Spleen (tissue), 11 donors: ENCODE measurements at regions not wholly inside any gene's neighbourhood (a gene's known extent, or its start where the extent isn't known, plus 50 kb on each side); places are given as distances from the start of the nearest gene placed in this dataset.

Experiments used
- DNase-seq: peaks from one replicate; pipeline ENCODE4 v3.0.0-alpha.2; 2020
- H3K27ac ChIP-seq, 8 donors: fragments of 200-600 bp; sonication (generic) in 7 of 8; 1 replicate in 4 of 8; 2 replicates in 4 of 8; pipeline versions ENCODE4 v1.5.0 to v1.8.0; 2016 to 2021; ENCODE audit warnings: inconsistent platforms in 4 of 8, mild to moderate bottlenecking in 4 of 8, moderate library complexity in 1 of 8
- H3K27me3 ChIP-seq, 7 donors: fragments of 200-600 bp; sonication (generic) in 6 of 7; replicated peaks in 1 of 7; 1 replicate in 4 of 7; 2 replicates in 3 of 7; pipeline versions ENCODE4 v1.5.0 to v1.8.0; 2016 to 2021; ENCODE audit warnings: inconsistent platforms in 3 of 7, mild to moderate bottlenecking in 1 of 7
- H3K36me3 ChIP-seq, 6 donors: fragments of 200-600 bp; sonication (generic) in 5 of 6; 1 replicate in 4 of 6; 2 replicates in 2 of 6; pipeline versions ENCODE4 v1.5.0 to v1.8.0; 2016 to 2021; ENCODE audit warnings: inconsistent platforms in 2 of 6
- H3K4me1 ChIP-seq, 6 donors: fragments of 200-600 bp; sonication (generic) in 5 of 6; 1 replicate in 3 of 6; 2 replicates in 3 of 6; pipeline versions ENCODE4 v1.5.0 to v1.8.0; 2016 to 2021; ENCODE audit warnings: inconsistent platforms in 3 of 6
- H3K4me3 ChIP-seq, 8 donors: fragments of 200-600 bp; sonication (generic) in 7 of 8; 1 replicate in 4 of 8; 2 replicates in 4 of 8; pipeline versions ENCODE4 v1.5.0 to v1.8.0; 2016 to 2021; ENCODE audit warnings: inconsistent platforms in 4 of 8, mild to moderate bottlenecking in 4 of 8, moderate library complexity in 2 of 8
- H3K9me3 ChIP-seq, 8 donors: fragments of 200-600 bp; sonication (generic) in 7 of 8; 1 replicate in 4 of 8; 2 replicates in 4 of 8; pipeline versions ENCODE4 v1.5.0 to v1.8.0; 2016 to 2021; ENCODE audit warnings: inconsistent platforms in 4 of 8
- POLR2A ChIP-seq, 3 donors: fragments of 450-650 bp; IDR thresholded peaks; one replicate each; pipeline ENCODE4 v1.5.1; 2017; ENCODE audit warnings: antibody characterized with exemption in 3 of 3, mild to moderate bottlenecking in 1 of 3
- POLR2AphosphoS5 ChIP-seq, 3 donors: sonication (generic); formaldehyde crosslinking; IDR thresholded peaks; one replicate each; pipeline ENCODE4 v1.5.1; 2017; ENCODE audit warnings: antibody characterized with exemption in 3 of 3
- WGBS, 5 donors: extraction: QIAGEN DNeasy Blood & Tissue Kit in 3 of 5; methylation state at CpG; one replicate each; pipeline versions ENCODE4 v1.1.5 to v1.1.7; 2013 to 2018; 5-methylcytosine and 5-hydroxymethylcytosine counted together
- intact Hi-C: fragments of 100-400 bp; cut with DNase I; formaldehyde crosslinking; loops from one replicate; pipeline ENCODE4 v1.15.0; 2023; ENCODE audit warnings: low total_unique reads
- TF ChIP-seq, protein P1 (sequence below), 11 experiments: fragments of 200-600 bp in 7 of 11; fragments of 450-650 bp in 4 of 11; sonication (generic) in 4 of 11; IDR thresholded peaks in 8 of 11; conservative IDR thresholded peaks in 3 of 11; 1 replicate in 7 of 11; 2 replicates in 4 of 11; pipeline versions ENCODE4 v1.4.0 to v1.8.0; 2016 to 2021; ENCODE audit warnings: antibody characterized with exemption in 11 of 11, inconsistent platforms in 4 of 11, mild to moderate bottlenecking in 1 of 11
- donor health status: healthy with polysubstance abuse.
- donor health status: DM: no; HTN: no; CAD: no; lungs with moderate emphysema.
- donor health status: DM: no; HTN: no; CAD: no.
- donor health status: Bipolar disorder and iron deficiency.
- donor health status: healthy.
- donor health status: DM: no; HTN: no; CAD: no.
- donor health status: DM: yes; HTN: yes; CAD: no.

DNA sequence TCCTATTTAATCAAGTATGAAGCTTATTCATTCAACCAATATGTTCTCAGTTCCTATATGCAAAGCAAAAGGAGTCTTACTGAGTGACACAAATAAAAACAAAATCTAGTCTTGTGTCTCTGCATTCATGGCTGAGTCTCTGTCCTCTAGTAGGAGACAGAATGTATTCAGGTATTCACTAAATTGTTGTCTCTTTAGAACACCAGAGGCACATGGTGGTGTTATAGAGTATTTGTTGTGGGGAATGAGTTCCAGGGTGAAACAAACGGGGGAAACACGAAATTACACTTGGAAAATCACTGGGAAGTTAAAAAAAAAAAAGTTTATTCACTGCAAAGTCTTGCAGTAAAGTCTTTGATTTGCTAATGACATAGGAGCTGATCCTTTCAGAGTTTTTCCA, 131.7 kb upstream of the FSHR start:
- peaks cover 0 to 6% (median 0%) of the 10 kb centered on the region in 8 donors for H3K9me3 ChIP-seq
- no peak overlapping the region for H3K27ac ChIP-seq
- H3K36me3 ChIP-seq = no peaks in the 10 kb centered on the region
- DNase-seq = no peak
- intact Hi-C loops = no loop called here
- no peak overlapping the region for H3K4me3 ChIP-seq
- TF ChIP-seq, protein P1, sequence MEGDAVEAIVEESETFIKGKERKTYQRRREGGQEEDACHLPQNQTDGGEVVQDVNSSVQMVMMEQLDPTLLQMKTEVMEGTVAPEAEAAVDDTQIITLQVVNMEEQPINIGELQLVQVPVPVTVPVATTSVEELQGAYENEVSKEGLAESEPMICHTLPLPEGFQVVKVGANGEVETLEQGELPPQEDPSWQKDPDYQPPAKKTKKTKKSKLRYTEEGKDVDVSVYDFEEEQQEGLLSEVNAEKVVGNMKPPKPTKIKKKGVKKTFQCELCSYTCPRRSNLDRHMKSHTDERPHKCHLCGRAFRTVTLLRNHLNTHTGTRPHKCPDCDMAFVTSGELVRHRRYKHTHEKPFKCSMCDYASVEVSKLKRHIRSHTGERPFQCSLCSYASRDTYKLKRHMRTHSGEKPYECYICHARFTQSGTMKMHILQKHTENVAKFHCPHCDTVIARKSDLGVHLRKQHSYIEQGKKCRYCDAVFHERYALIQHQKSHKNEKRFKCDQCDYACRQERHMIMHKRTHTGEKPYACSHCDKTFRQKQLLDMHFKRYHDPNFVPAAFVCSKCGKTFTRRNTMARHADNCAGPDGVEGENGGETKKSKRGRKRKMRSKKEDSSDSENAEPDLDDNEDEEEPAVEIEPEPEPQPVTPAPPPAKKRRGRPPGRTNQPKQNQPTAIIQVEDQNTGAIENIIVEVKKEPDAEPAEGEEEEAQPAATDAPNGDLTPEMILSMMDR (IDR thresholded peaks at IDR 0.05 in 8 of 11, conservative IDR thresholded peaks at IDR 0.05 in 3 of 11) = no peak
- TF ChIP-seq POLR2A (IDR thresholded peaks at IDR 0.05) (no peak), POLR2AphosphoS5 (IDR thresholded peaks at IDR 0.05) (no peak)
- no peaks in the 10 kb centered on the region for H3K4me1 ChIP-seq
- WGBS, 5 donors = 46 to 63% (median 55%) methylated on average over 2 of the region's 2 CpGs
- H3K27me3 ChIP-seq = no peaks in the 10 kb centered on the region

GRCh38 chr2:49278561-49278960, 124.2 kb upstream of the FSHR start:
- H3K27me3 ChIP-seq = no peaks in the 10 kb centered on the region
- H3K27ac ChIP-seq = no peak overlapping the region
- DNase-seq = no peak
- no peaks in the 10 kb centered on the region for H3K4me1 ChIP-seq
- TF ChIP-seq, protein P1 (IDR thresholded peaks at IDR 0.05 in 8 of 11, conservative IDR thresholded peaks at IDR 0.05 in 3 of 11) = no peak
- no peak for TF ChIP-seq POLR2AphosphoS5 (IDR thresholded peaks at IDR 0.05)
- no peak for TF ChIP-seq POLR2A (IDR thresholded peaks at IDR 0.05)
- intact Hi-C loops = no loop called here
- no peak overlapping the region for H3K4me3 ChIP-seq
- WGBS, 5 donors = 40 to 72% (median 65%) methylated on average over 1 of the region's 1 CpG
- peaks cover 0 to 22% (median 8%) of the 10 kb centered on the region in 8 donors for H3K9me3 ChIP-seq
- H3K36me3 ChIP-seq = no peaks in the 10 kb centered on the region

DNA sequence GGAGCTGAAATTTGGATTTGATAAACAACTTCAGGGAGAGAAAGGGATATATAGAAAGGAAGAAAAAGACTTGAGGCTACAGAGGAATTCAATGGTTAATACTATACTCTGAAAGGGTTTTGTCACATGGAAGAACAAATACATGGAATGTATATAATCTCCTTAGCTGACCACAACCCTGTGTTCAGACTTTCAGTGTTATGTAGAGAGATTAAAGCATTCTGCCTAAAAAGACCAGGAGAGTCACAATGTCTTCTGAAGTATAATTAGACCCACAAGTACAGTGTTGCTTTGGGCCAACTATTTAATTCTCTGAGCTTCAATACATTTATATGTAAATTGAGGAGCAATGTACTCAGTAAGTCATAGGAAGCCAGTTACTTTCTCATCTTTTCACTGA, 123.8 kb upstream of the FSHR start:
- no peaks in the 10 kb centered on the region for H3K4me1 ChIP-seq
- TF ChIP-seq POLR2AphosphoS5 (IDR thresholded peaks at IDR 0.05) = no peak
- TF ChIP-seq, protein P1 (IDR thresholded peaks at IDR 0.05 in 8 of 11, conservative IDR thresholded peaks at IDR 0.05 in 3 of 11) = no peak
- TF ChIP-seq POLR2A (IDR thresholded peaks at IDR 0.05) = no peak
- intact Hi-C loops = no loop called here
- H3K27me3 ChIP-seq = no peaks in the 10 kb centered on the region
- no peak for DNase-seq
- H3K27ac ChIP-seq = no peak overlapping the region
- peaks cover 0 to 22% (median 8%) of the 10 kb centered on the region in 8 donors for H3K9me3 ChIP-seq
- no peak overlapping the region for H3K4me3 ChIP-seq
- no peaks in the 10 kb centered on the region for H3K36me3 ChIP-seq

GRCh38 chr2:49271060-49271606, 116.8 kb upstream of the FSHR start:
- no peak for TF ChIP-seq POLR2AphosphoS5 (IDR thresholded peaks at IDR 0.05)
- TF ChIP-seq POLR2A (IDR thresholded peaks at IDR 0.05) = no peak
- TF ChIP-seq, protein P1 (IDR thresholded peaks at IDR 0.05 in 8 of 11, conservative IDR thresholded peaks at IDR 0.05 in 3 of 11) = no peak
- no peaks in the 10 kb centered on the region for H3K27me3 ChIP-seq
- no peak overlapping the region for H3K27ac ChIP-seq
- H3K9me3 ChIP-seq = no peaks in the 10 kb centered on the region
- no peaks in the 10 kb centered on the region for H3K4me1 ChIP-seq
- no peaks in the 10 kb centered on the region for H3K36me3 ChIP-seq
- no peak for DNase-seq
- intact Hi-C loops = no loop called here
- H3K4me3 ChIP-seq = no peak overlapping the region
- 56 to 68% (median 57%) methylated on average over 2 of the region's 2 CpGs for WGBS, 5 donors
